MM.1S (cell line): ENCODE measurements at regions not wholly inside any gene's neighbourhood (a gene's known extent, or its start where the extent isn't known, plus 50 kb on each side); places are given as distances from the start of the nearest gene placed in this dataset.

Source experiments
- CTCF ChIP-seq: fragments of 300-600 bp; sonication (generic); IDR thresholded peaks from 2 replicates; pipeline ENCODE4 v1.5.1; 2016; ENCODE audit warnings: antibody characterized with exemption, low read length, mixed read lengths
- EZH2 ChIP-seq: fragments of 300-600 bp; sonication (generic); optimal IDR thresholded peaks from 2 replicates; pipeline ENCODE3; 2017; ENCODE audit warnings: low read depth, mild to moderate bottlenecking, antibody characterized with exemption, low read length, mixed read lengths

GRCh38 chr11:96986516-96986915 is 596.7 kb downstream of the JRKL start:
- TF ChIP-seq CTCF (no peak), EZH2 (no peak)
